H1 (cell line): ENCODE measurements at regions not wholly inside any gene's neighbourhood (a gene's known extent, or its start where the extent isn't known, plus 50 kb on each side); places are given as distances from the start of the nearest gene placed in this dataset.

Experiments
- CBX8 ChIP-seq: fragments of 300-800, 300-1000 bp; sonication (generic); IDR thresholded peaks from 2 replicates; pipeline ENCODE4 v1.7.1; 2016; ENCODE audit warnings: low read depth, low read length, borderline replicate concordance
- EGR1 ChIP-seq: IDR thresholded peaks from 2 replicates; pipeline ENCODE4 v1.6.1; 2011; ENCODE audit warnings: low read depth, low read length, borderline replicate concordance
- POLR2A ChIP-seq, 2 experiments: IDR thresholded peaks; 1 replicate in 1 of 2; 2 replicates in 1 of 2; pipeline ENCODE4 v1.6.1; 2011; ENCODE audit warnings: low read depth in 2 of 2, low read length in 2 of 2, mild to moderate bottlenecking in 2 of 2; ENCODE audit errors: control extremely low read depth in 1 of 2
- POU5F1 ChIP-seq: IDR thresholded peaks from 2 replicates; pipeline ENCODE4 v1.6.1; 2011; ENCODE audit warnings: low read depth, mild to moderate bottlenecking, low read length, moderate library complexity
- TBP ChIP-seq: IDR thresholded peaks from 2 replicates; pipeline ENCODE4 v1.6.1; 2011; ENCODE audit warnings: low read depth, low read length, improper control_type of control experiment
- YY1 ChIP-seq: IDR thresholded peaks from 2 replicates; pipeline ENCODE4 v1.6.1; 2011; ENCODE audit warnings: low read depth, mild to moderate bottlenecking, low read length
- TF ChIP-seq, protein P1 (sequence below), 3 experiments: IDR thresholded peaks; 1 replicate in 2 of 3; 2 replicates in 1 of 3; pipeline versions ENCODE4 v1.5.1 to v1.6.1; 2011; ENCODE audit warnings: low read length in 3 of 3, mild to moderate bottlenecking in 3 of 3, inconsistent platforms in 2 of 3, low read depth in 1 of 3, moderate library complexity in 1 of 3; ENCODE audit not compliant: insufficient read depth in 1 of 3; ENCODE audit errors: control extremely low read depth in 1 of 3

DNA sequence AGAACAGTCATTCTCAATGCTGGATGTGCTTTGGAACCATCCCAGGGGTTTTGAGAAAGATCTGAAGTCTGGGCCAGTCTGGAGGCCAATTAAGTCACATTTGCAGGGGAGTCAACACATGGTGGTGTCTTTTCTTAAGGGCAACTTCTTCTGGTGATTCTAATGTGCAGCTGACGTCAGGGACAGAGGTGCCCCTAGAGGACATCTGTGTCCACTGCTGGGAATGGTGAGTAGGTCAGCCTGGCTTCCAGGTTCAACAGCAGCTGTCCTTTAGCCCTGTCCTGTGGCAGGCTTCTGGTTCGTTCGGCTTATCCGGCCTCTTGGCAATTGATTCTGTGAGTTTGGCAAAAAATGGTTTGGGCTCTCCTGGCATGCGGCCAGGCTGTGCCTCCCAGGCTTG is 269.7 kb upstream of the HABP2 start:
- no peak for TF ChIP-seq POLR2A (IDR thresholded peaks at IDR 0.05; ENCODE audit: control extremely low read depth in 1 of 2, low read depth in 2 of 2, low read length in 2 of 2)
- TF ChIP-seq, protein P1, sequence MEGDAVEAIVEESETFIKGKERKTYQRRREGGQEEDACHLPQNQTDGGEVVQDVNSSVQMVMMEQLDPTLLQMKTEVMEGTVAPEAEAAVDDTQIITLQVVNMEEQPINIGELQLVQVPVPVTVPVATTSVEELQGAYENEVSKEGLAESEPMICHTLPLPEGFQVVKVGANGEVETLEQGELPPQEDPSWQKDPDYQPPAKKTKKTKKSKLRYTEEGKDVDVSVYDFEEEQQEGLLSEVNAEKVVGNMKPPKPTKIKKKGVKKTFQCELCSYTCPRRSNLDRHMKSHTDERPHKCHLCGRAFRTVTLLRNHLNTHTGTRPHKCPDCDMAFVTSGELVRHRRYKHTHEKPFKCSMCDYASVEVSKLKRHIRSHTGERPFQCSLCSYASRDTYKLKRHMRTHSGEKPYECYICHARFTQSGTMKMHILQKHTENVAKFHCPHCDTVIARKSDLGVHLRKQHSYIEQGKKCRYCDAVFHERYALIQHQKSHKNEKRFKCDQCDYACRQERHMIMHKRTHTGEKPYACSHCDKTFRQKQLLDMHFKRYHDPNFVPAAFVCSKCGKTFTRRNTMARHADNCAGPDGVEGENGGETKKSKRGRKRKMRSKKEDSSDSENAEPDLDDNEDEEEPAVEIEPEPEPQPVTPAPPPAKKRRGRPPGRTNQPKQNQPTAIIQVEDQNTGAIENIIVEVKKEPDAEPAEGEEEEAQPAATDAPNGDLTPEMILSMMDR (IDR thresholded peaks at IDR 0.05; ENCODE audit: control extremely low read depth in 1 of 3, insufficient read depth in 1 of 3, low read depth in 1 of 3, low read length in 3 of 3) = peak; percentile 46 to 51 (median 48)
- no peak for TF ChIP-seq YY1
- no peak for TF ChIP-seq EGR1
- no peak for TF ChIP-seq CBX8
- no peak for TF ChIP-seq POU5F1
- no peak for TF ChIP-seq TBP
